ENCODE measurements at regions not wholly inside any gene's neighbourhood (a gene's known extent, or its start where the extent isn't known, plus 50 kb on each side); places are given as distances from the start of the nearest gene placed in this dataset.
"Not testable (repeated sequence)": the region's sequence is repeated elsewhere in the genome, so short reads cannot be mapped to it uniquely, and the experiment has no call there.

DNA sequence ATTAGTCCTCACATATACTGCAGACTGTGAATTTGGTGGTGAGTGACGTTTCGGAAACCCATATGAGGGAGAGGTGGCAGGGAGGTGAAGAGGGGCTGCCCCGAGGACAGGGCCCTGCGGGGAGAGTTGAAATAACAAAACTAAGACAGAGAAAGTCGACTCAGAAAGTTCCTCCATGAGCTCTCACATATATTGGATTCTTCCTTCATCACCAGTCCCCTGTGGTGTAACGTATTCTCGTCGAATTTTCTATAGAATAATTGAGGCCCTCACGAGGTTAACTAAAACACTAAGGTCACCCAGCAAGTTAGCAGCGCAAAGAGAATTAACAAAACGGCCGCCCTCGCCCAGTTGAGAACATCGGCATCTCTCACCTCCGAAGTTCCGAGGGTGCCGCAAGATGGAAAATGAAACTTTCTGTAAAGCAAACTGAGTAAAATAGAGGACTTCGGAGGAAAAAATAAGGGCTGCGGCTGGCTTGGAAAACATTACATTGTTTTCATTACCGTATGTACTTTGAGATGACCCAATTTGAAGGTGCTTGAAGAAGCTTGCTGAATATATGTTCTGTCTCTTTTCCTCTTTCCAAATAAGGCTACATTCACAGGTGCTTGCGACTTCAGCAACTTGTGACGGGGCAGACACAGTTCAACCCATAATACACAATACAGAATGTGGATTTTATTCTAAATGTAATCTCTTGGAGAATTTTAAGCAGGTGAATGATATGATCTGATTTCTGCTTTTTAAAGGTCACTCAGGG is 490.9 kb upstream of the JARID2 start:
- DNase-seq (ENCODE audit: low spot score), result no peak

DNA sequence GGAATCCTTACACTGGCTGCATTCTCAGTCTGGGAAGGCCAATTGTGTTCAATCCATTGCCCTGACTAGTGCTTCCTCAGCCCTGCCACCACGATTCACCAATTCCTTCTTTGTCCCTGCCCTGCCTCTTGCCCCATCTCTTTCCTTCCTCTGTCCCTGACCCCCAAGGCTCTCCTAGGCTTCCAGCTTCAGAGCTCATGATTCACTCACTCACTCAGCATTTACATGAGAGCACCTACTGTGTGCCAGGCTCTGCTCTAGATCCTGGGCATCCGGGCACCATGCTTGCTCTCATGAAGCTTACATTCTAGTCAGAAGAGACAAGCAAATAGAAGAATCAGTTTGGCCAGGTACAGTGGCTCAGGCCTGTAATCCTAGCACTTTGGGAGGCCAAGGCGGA is 489.5 kb upstream of the JARID2 start:
- no peak for DNase-seq (ENCODE audit: low spot score)

DNA sequence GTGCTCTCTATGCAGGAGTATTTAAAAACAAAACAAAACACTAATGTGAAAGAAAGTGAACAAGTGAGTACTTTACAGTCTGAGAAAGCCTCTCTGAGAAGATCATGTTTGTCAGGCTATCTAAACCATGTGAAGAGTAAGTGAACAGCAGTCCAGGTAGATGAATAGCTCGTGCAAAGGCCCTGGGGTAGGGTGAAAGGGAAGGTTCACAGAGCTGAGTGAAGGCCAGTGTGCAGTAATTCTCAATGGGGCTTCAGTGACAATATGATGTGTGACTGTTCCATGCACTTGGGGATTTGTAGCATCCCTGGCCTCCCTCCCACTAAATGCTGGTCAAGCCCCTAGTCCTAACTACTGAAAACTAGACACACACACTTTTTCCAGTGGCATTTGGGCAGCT is 488.9 kb upstream of the JARID2 start:
- DNase-seq (ENCODE audit: low spot score), result no peak

DNA sequence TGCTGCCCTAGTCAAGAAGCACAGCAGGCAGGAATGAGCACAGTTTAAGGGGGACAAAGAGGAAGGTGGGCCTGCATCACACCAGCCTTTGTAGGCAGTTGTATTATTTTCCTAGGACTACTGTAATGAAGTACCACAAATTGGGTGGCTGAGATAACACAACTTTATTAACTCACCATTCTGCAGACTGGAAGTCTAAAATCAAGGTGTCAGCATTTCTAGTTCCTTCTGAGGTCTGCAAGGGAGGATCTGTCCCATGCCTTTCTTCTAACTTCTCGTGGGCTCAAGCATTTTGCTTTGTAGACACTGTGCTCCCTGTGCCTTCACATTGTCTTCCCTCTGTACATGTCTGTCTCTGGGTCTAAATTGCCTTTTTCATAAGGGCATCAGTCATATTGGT is 488.5 kb upstream of the JARID2 start:
- no peak for DNase-seq (ENCODE audit: low spot score)

DNA sequence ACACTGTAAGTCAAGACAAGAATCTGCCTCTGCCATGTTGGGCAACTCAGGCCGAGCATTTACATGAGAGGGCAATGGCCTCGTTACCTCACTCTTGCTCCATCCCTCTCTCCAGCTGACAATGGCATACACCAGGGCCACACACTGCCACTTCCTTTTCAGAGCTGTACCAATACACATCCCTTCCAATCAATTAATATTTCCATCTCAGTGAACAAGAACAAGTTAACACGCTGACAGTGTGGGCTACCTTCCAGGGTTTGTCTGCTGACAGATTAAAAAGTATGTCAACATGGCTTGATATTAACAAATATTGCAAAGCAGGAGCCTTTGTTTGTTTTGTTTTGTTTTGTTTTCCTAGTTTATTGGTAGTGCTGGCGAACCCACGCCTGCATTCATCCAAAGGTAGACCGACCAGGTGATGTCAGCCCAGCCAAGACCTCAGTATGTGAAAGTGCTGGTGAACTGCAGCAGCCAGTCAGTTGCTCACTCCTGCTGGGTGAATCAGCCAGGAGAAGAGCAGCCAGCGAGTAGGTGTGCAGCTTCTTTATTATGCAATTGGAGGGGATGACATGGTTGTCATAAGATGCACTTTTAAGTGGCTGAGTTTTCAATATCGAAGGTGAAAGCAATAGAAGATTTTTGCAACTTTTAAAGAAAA is 487.3 kb upstream of the JARID2 start:
- no peak for DNase-seq (ENCODE audit: low spot score)

DNA sequence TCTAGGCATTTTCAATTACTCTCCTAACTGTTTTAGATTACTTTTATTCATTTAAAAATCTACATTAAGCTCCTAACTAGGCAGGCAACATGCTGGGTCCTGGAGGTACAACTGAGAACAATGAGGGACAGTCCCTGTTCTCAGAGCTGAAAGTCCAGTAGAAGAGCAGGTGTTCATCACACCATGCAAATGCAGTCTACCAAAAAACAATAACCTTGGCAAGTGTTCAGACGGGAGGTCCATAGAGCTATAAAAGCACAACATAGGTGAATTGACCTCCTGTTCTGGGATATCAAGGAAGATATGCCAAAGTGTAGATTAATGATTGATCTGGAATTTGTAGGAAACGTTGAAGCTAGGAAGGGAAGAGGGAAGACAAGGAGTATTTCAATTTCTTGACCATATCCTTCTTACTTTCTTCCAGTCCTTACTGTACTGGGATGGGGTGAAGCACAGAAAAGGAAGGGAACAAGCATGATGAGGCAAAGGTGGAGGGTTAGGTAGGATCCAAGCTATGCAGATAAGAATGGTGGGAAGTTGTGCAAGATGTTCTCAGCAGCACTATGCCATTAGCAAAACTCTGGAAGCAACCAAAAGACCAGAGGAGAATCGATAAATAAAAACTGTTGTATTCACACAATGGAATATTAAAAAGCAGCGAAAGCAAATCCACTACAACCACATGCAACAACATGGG is 485.7 kb upstream of the JARID2 start:
- no peak for DNase-seq (ENCODE audit: low spot score)

DNA sequence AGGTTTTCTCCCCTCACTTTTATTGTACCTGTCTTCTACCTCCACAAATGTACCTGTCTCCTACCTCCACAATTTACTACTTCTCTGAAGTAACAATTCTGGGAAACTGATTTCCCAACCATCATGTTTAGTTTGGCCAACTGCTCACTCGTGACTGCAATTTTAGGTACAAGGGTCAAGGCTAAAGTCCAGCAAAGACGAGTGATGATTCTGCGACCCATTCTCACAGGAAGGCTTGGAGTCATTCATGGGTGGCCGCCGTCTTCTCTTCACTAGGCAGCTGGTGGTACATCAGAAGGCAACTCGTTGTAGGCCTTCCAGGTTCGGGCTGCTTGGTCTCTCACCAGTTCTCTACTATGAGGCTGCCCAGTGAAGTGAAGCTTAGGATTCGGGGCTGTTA is 483.8 kb upstream of the JARID2 start:
- no peak for DNase-seq (ENCODE audit: low spot score)

DNA sequence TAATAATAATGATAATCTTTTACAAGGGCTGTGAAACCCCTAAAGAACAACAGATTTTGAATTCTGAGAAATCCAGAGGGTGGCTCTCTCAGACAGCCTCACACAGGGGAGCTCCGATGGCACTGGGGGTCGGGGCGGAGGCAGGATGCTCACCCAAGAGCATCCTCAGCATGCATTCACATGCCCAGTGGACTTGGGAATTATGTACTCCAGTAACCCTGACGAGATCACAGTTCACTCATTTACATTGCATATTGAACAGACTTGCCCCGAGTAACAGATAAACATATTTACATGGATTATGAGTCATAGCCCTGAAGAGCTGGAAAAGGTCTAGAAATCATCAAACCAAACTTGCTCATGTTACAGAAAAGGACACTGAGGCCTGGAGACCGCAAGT is 482.7 kb upstream of the JARID2 start:
- no peak for DNase-seq (ENCODE audit: low spot score)

DNA sequence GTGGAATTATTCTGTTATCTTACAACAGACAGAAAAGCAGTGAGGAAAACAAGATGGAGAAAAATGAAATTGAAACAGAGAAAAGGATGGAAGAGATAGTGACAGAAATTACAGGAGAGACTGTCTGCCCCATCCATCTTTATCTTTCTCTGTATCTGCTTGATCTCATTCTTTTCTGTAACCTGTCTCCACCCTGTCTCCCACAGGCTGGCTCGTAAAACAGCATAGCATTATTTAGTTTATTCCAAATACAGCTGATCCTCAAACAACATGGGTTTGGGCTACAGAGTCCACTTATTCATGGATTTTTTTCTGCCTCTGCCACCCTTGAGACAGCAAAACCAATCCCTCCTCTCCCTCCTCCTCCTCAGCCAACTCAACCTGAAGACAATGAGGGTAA is 482.3 kb upstream of the JARID2 start:
- peak; percentile 36 for DNase-seq (ENCODE audit: low spot score)

DNA sequence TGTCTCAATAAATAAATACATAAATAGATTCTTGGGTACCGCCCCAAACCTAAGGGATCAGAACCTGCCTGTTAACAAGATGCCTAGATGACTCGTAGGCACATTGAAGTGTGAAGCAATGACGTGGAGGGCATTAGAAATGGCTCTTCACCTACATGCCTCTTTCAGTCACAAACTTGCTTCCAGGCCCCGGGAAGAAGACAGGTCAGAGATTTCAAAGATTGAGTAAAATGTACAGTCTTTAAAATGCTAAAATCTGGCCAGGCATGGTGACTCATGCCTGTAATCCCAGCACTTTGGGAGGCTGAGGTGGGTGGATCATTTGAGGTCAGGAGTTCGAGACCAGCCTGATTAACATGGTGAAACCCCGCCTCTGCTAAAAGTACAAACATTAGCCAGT is 480.8 kb upstream of the JARID2 start:
- DNase-seq (ENCODE audit: low spot score), result no peak

DNA sequence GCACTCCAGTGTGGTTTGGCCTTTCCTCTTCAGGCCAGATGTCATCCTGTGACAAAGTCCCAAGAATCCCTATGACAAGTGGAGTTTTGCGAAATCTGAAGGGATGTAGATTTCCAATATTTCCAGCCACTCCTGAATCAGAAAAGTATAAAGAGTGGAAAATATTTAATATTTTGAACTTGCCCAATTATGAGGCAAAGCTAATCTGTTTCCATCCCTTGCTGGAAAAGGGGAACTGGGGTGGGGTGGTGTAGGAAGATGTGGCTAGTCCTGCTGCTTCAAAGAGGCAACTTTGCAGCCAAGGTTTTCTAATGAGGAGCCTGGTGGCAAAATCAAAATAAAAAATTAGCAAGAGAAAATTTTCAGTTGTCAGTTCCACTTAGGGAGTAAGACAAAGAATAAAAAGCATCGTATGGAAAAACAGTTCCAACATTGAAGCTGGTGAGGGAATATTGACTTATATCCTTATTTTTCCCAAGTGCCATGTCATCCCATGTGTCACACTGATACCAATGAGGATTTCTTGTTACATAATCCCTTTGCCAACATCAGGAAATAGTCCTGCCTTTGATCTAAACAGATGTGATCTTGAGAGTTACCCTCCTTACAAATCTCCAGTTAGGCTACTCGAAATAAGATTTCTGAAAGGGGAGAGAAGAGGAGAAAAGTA is 480.0 kb upstream of the JARID2 start:
- no peak for DNase-seq (ENCODE audit: low spot score)

DNA sequence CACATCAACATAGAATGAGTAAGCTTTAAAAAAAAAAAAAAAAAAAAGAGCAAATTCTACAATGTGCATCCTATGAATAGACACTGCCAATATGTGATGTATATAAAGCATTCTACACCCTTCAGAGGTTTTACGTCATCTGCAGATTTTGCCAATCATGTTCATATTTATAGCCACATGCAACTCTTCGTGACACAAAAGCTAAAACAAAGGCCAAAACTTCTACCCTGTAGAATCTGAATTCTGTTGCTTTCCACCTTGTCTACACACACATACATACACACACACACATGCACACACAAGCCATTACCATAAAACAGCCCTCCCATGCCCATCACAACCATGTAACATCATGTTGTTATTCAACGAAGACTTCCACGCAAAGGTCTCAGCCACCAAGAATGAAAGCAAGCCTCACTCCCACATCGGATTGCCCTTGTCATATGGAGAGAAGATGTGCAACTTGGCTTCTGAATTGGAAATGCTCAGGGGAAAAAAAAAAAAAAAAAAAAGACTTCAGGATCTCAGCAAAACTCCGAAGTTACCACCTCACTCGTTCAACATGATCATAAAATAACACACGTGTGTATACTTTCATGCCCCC is 479.4 kb upstream of the JARID2 start:
- no peak for DNase-seq (ENCODE audit: low spot score)

DNA sequence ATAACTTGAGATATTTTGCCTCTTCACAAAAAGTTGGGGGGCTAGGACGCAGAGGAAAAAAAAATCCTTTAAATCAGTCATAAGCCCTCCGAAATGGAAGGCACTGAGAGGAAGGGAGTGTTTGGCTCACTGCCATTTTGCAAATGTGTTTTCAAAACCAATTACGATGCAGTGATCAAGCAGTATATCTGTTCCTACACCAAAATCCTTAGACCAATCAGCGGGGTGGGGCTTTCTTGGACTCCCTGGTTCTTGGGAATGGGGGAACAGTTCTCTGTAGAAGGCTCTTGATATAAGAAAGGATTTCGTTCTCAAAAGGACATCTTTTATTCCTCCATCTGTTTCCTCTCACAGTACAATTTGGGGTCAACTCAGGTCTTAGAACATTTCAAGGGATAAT is 478.6 kb upstream of the JARID2 start:
- DNase-seq (ENCODE audit: low spot score), result no peak

DNA sequence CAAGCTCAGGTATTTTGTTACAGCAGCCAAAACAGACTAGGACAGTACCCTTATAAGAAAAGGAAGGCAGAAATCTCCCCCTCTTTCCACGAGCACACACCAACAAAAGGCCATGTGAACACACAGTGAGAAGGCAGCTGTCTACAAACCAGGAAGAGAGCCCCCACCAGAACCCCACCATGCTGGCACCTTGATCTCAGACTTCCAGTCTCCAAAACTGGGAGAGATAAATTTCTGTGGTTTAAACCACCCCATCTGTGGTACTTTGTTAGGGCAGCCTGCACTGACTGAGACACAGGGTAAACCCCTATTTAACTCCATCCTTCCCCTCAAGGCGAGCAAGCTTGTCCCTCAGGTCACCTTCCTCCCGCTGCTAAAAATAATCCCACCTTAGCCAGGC is 475.8 kb upstream of the JARID2 start:
- DNase-seq (ENCODE audit: low spot score), result no peak

DNA sequence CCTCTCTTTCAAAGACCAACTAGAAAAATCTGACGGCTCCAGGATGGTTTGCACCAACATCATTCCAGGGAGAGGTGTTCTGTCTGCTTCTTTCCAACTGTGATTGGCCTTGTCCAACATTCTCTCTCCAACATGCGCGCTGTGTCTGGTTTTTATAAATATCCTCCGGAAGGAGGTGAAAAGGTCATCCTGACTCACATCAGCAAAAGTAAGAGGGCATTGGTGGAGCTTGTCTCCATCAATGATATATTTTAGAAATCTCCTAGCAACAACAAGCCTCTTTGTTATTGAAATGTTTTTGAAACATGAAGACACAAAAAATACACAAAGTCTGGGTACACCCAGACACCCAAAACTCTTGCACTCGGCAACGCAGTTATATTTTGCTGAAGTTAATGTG is 475.3 kb upstream of the JARID2 start:
- peak; percentile 22 for DNase-seq (ENCODE audit: low spot score)

DNA sequence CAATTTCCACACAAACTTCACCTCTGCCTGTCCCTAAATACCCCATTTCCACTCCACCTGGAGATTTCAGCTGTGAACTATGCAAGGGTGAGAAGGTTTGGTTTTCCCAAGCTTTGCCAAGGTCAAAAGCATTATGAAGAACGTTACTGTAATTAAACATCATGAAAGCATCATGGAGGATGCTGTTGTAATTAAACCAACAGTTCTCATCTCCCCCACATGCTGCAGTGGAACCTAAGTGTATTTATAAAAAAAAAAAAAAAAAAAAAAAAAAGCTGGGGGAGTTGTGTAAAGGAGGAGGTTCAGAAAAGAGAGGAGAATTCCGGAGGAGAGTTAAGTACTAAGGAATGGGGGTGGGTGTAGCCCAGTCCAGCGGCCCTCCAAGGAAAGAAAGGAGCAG is 474.9 kb upstream of the JARID2 start:
- DNase-seq (ENCODE audit: low spot score), result no peak

DNA sequence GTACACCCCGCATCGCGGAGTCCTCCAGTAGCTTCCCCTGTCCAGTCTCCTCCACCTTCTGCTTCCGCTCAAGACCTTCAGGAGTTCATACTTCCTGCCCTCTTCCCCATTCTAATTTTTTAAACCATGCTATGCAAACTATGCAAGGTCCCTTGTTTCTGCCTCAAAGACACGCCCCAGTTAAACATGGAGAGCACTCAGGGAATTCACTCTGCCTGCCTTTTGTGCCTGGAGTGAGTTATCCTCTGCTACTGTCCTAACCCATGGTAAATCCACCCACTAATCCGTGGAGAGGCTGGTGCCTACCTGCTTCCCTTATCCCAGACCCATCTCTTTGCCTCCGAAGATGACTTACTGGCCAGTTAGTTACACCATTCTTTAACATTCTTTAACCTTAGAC is 473.7 kb upstream of the JARID2 start:
- no peak for DNase-seq (ENCODE audit: low spot score)

DNA sequence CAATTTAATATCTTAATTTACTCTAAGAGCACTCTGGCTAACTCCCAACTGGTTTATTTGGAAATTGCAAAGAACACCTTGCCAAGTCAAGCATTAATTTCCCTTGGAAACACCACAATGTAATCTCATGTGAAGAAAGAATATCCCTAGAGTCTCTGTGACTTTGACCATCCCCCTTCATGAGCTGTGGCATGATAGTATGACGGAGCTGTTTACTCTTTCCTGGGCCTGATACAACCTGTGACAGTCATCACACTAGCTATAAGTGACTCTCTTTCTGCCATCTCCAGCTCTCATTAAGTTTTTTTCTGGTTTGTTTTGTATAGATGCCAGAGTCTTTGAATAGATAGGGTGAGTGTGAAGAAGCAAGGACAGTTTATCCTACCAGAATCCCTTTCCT is 470.3 kb upstream of the JARID2 start:
- DNase-seq (ENCODE audit: low spot score), result no peak

DNA sequence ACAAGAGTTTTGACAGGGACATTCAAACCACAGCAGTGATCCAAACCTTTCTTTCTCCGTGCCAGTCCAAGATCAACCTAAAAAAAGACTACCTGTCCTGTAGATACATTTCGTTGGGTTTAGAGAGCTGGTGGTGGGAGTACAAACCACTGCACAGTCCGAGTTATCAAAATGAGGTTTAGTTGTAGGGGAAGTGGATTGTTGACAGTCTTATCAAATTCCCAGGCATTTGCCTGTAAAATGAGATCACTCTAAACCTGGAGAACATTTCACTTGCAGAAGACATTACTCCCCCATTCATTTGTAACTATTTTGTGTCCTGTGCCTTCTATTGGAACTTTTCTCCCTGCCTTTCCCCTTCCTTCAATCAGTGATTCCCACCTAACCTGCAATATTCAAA is 469.6 kb upstream of the JARID2 start:
- no peak for DNase-seq (ENCODE audit: low spot score)

DNA sequence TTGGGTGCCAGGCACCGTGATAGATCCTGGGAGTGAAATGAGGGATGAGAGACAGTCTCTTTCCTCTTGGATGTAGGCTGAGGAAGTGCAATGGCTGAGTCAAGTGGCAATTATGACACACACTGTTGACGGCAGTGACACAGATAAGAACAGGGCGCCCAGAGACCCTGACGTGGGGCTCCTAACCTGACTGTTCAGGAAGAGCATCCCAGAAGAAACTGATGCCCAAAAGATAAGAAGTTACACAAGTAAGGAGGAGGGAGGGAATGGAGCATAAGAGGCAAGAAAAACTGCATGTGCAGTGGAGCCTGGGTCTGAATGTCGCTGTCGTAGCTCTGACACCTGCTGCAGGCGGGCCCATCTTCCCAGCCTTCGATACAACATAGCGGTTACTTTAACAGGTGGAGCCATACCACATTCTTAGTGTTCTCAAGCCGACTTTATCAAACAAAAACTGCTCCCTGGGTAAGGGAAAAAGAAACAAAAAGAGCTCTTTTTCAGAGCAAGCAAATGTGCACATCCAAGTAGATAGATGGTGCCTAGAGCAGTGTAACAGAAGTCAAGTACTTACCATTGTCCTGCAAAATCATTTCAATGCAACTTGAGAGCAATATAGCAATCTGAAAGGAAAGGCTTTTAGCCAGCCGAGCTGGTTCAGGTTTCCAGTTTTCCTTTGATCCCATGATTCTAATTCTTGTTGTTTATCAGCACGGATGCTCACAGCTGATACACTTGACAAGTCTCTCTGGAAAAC is 463.9 kb upstream of the JARID2 start:
- no peak for DNase-seq (ENCODE audit: low spot score)

DNA sequence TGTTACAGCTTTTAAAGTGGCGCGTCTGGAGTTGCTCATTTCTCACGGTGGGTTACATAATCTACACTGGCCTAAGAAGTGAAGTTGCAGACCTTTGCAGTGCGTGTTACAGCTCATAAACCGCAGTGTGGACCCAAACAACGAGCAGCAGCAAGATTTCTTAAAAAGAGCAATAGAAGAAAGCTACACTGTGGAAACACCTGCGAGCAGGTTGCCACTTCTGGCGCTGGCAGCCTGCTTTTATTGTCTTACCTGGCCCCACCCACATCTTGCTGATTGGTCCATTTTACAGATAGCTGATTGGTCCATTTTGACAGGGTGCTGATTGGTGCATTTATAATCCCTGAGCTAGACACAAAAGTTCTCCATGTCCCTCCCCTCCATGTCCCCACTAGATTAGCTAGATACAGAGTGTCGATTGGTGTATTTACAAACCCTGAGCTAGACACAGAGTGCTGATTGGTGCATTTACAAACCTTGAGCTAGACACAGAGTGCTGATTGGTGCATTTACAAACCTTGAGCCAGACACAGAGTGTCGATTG is 462.9 kb upstream of the JARID2 start:
- not testable (repeated sequence) for DNase-seq (ENCODE audit: low spot score)
